HCT116 (cell line): ENCODE measurements at regions not wholly inside any gene's neighbourhood (a gene's known extent, or its start where the extent isn't known, plus 50 kb on each side); places are given as distances from the start of the nearest gene placed in this dataset.

ENCODE experiments used
- ATAC-seq: fragments of 200-7000 bp; cut with Tn5 transposase; 2 replicates; pipeline ENCODE4 v1.9.1; 2020; ENCODE audit warnings: mild to moderate bottlenecking, moderate library complexity
- BruUV-seq: library from RNA; stranded (reverse); fragments of 400-500 nt; replicated peaks from 2 replicates; lab custom pipeline; 2021; lab: Mats Ljungman, UMichigan
- CTCF ChIA-PET: fragments of 300-600 bp; sonication (Branson Sonifier 250); formaldehyde crosslinking; loops from one replicate; lab custom pipeline; 2021; ENCODE audit warnings: antibody characterized with exemption; lab: Charles Lee
- POLR2A ChIA-PET: fragments of 300-600, 350-600 bp; sonication (Branson Sonifier 250); formaldehyde crosslinking; loops from one replicate; lab custom pipeline; 2021; ENCODE audit warnings: antibody characterized with exemption; lab: Charles Lee
- RAD21 ChIA-PET, 2 experiments: fragments of 300-600 bp; sonication (Branson Sonifier 250); formaldehyde crosslinking; loops; one replicate each; lab custom pipeline; 2023; ENCODE audit warnings: low total read pairs in 2 of 2; ENCODE audit not compliant: uncharacterized antibody in 2 of 2, unreplicated experiment in 2 of 2, low non-redundant PET in 1 of 2; lab: Charles Lee
- DNase-seq: peaks from one replicate; pipeline ENCODE4 v3.0.0-alpha.2; 2010; ENCODE audit warnings: low read depth, low spot score
- H2AFZ ChIP-seq: fragments of 200-600 bp; shearing (Covaris generic), sonication (generic); 2 replicates; pipeline ENCODE4 v1.6.1; 2017; ENCODE audit warnings: low read depth, mixed run types, mixed read lengths, antibody characterized with exemption, low read length; ENCODE audit not compliant: poor library complexity, severe bottlenecking
- H3K27ac ChIP-seq: 2 replicates; pipeline ENCODE4 v1.5.1; 2012; ENCODE audit warnings: low read depth, low read length
- H3K27me3 ChIP-seq: fragments of 200-600 bp; sonication (generic); 2 replicates; pipeline ENCODE4 v1.6.1; 2016; ENCODE audit warnings: mixed run types, low read length, mixed read lengths; ENCODE audit not compliant: insufficient read depth
- H3K36me3 ChIP-seq, 2 experiments: fragments of 200-500 bp in 1 of 2; fragments of 200-600 bp in 1 of 2; sonication (Bioruptor generic) in 1 of 2; sonication (generic) in 1 of 2; 2 replicates each; pipeline versions ENCODE4 v1.5.1 to v1.6.1; 2014 to 2016; ENCODE audit warnings: low read length in 2 of 2, inconsistent platforms in 1 of 2, mixed read lengths in 1 of 2, mixed run types in 1 of 2; ENCODE audit not compliant: insufficient read depth in 2 of 2, control insufficient read depth in 1 of 2
- H3K4me1 ChIP-seq, 2 experiments: fragments of 200-600 bp in 1 of 2; sonication (generic) in 1 of 2; 2 replicates each; pipeline versions ENCODE4 v1.5.1 to v1.6.1; 2012 to 2017; ENCODE audit warnings: low read length in 2 of 2, inconsistent platforms in 1 of 2, mild to moderate bottlenecking in 1 of 2, mixed read lengths in 1 of 2, mixed run types in 1 of 2, moderate library complexity in 1 of 2; ENCODE audit not compliant: insufficient read depth in 2 of 2, control insufficient read depth in 1 of 2
- H3K4me2 ChIP-seq: fragments of 200-600 bp; sonication (generic); 2 replicates; pipeline ENCODE4 v1.6.1; 2017; ENCODE audit warnings: mixed run types, low read length, mixed read lengths
- H3K4me3 ChIP-seq, 2 experiments: fragments of 200-600 bp in 1 of 2; sonication (generic) in 1 of 2; replicated peaks in 1 of 2; 2 replicates each; pipeline ENCODE4 v1.5.1; 2011 to 2016; ENCODE audit warnings: low read length in 2 of 2, control low read depth in 1 of 2, low read depth in 1 of 2, mild to moderate bottlenecking in 1 of 2, mixed read lengths in 1 of 2, mixed run types in 1 of 2
- H3K79me2 ChIP-seq: fragments of 200-600 bp; sonication (generic); 2 replicates; pipeline ENCODE4 v1.6.1; 2017; ENCODE audit warnings: mild to moderate bottlenecking, mixed run types, low read length, moderate library complexity, mixed read lengths; ENCODE audit not compliant: insufficient read depth
- H3K9ac ChIP-seq: fragments of 200-600 bp; sonication (generic); 2 replicates; pipeline ENCODE4 v1.6.1; 2016; ENCODE audit warnings: low read length, mixed read lengths
- H3K9me2 ChIP-seq: fragments of 200-600 bp; sonication (generic), shearing (Covaris generic); 2 replicates; pipeline ENCODE4 v1.6.1; 2017; ENCODE audit warnings: mixed run types, mild to moderate bottlenecking, moderate library complexity; ENCODE audit not compliant: insufficient read depth
- H3K9me3 ChIP-seq, 2 experiments: fragments of 200-500 bp in 1 of 2; fragments of 200-600 bp in 1 of 2; sonication (Bioruptor generic) in 1 of 2; sonication (generic) in 1 of 2; 2 replicates each; pipeline ENCODE4 v1.6.1; 2014 to 2017; ENCODE audit warnings: low read length in 2 of 2, mixed read lengths in 2 of 2, inconsistent platforms in 1 of 2, low read depth in 1 of 2, mild to moderate bottlenecking in 1 of 2, mixed run types in 1 of 2, moderate library complexity in 1 of 2; ENCODE audit not compliant: control insufficient read depth in 1 of 2, insufficient read depth in 1 of 2
- H4K20me1 ChIP-seq: fragments of 200-600 bp; sonication (generic), shearing (Covaris generic); 2 replicates; pipeline ENCODE4 v1.6.1; 2017; ENCODE audit warnings: mixed run types, mild to moderate bottlenecking, moderate library complexity; ENCODE audit not compliant: insufficient read depth
- CBX3 ChIP-seq: IDR thresholded peaks from 2 replicates; pipeline ENCODE4 v1.6.1; 2012; ENCODE audit warnings: low read depth
- EGR1 ChIP-seq: IDR thresholded peaks from 2 replicates; pipeline ENCODE4 v1.6.1; 2012; ENCODE audit warnings: low read depth
- EZH2 ChIP-seq: fragments of 200-600 bp; sonication (generic); IDR thresholded peaks from 2 replicates; pipeline ENCODE4 v1.6.1; 2017; ENCODE audit warnings: antibody characterized with exemption, mixed run types
- FOSL1 ChIP-seq: IDR thresholded peaks from 2 replicates; pipeline ENCODE4 v1.6.1; 2012; ENCODE audit warnings: low read depth
- SIN3A ChIP-seq: IDR thresholded peaks from 2 replicates; pipeline ENCODE4 v1.6.1; 2012; ENCODE audit warnings: low read depth
- SRF ChIP-seq: IDR thresholded peaks from 2 replicates; pipeline ENCODE4 v1.6.1; 2012; ENCODE audit warnings: low read depth
- YY1 ChIP-seq: IDR thresholded peaks from 2 replicates; pipeline ENCODE4 v1.6.1; 2011; ENCODE audit warnings: low read length, low read depth, moderate library complexity, mild to moderate bottlenecking; ENCODE audit not compliant: insufficient replicate concordance; ENCODE audit errors: extremely low read depth
- intact Hi-C: fragments of 100-400 bp; cut with micrococcal nuclease; formaldehyde crosslinking; loops from 2 replicates; pipeline ENCODE4 v1.10.0; 2022
- TF ChIP-seq, protein P1 (sequence below), 3 experiments: fragments of 200-600 bp in 1 of 3; sonication (generic) in 1 of 3; IDR thresholded peaks in 2 of 3; conservative IDR thresholded peaks in 1 of 3; 2 replicates each; pipeline ENCODE4 v1.5.1; 2012 to 2017; ENCODE audit warnings: low read depth in 2 of 3, low read length in 2 of 3, antibody characterized with exemption in 1 of 3, borderline replicate concordance in 1 of 3, control low read depth in 1 of 3, mild to moderate bottlenecking in 1 of 3, mixed read lengths in 1 of 3, mixed run types in 1 of 3, moderate library complexity in 1 of 3; ENCODE audit not compliant: insufficient read depth in 1 of 3
- TF ChIP-seq, protein P2 (sequence below): IDR thresholded peaks from 2 replicates; pipeline ENCODE4 v1.6.1; 2012

DNA sequence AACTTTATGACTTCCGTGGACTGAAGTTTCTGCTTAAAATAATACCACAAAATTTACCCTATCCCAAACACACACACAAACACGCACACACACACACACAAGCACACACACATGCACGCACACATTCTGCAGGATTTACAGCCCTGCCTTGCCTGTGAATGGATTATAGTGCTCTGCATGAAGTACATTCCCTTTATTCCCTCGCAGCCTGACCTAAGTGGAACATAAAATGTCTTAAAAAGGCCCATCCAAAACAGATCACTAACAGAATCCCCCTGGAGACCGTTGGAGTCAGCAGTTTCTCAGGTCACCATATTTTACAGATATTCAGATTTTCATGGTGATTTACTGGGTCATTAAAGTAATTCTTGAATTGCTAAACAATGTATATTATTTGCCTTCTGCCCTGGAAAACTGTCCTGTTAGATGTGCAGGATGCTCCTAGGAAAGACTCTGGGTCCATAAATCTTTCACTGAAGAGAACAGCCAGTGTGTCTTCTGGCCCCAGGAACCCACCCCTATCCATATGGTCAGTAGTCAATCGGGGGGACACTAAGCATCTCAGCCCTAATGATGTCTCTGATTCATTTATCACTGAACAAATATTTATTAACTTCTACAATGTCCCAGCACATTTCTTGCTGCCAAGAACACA is 587.7 kb upstream of the BOD1L1 start:
- Histone ChIP-seq H3K4me2 (no peak overlapping the region), H3K9me2 (no peaks in the 10 kb centered on the region), H3K9ac (no peak overlapping the region), H3K27me3 (no peaks in the 10 kb centered on the region), H2AFZ (no peak overlapping the region), H3K27ac (no peak overlapping the region), H3K4me3 (no peak overlapping the region), H3K4me1 (no peaks in the 10 kb centered on the region), H3K9me3 (peaks cover 3 to 5% of the 10 kb centered on the region in 2 experiments; a peak in 2 of 4 replicates), H4K20me1 (no peaks in the 10 kb centered on the region), H3K79me2 (no peaks in the 10 kb centered on the region), H3K36me3 (no peaks in the 10 kb centered on the region)
- intact Hi-C loops: no loop called here
- no TSS peak for BruUV-seq
- ChIA-PET POLR2A (no interaction called here), RAD21 (no interaction called here)
- ATAC-seq: no peak
- TF ChIP-seq EZH2 (no peak), YY1 (no peak), SIN3A (no peak), EGR1 (no peak), SRF (no peak), CBX3 (no peak), FOSL1 (no peak)
- TF ChIP-seq, protein P1, sequence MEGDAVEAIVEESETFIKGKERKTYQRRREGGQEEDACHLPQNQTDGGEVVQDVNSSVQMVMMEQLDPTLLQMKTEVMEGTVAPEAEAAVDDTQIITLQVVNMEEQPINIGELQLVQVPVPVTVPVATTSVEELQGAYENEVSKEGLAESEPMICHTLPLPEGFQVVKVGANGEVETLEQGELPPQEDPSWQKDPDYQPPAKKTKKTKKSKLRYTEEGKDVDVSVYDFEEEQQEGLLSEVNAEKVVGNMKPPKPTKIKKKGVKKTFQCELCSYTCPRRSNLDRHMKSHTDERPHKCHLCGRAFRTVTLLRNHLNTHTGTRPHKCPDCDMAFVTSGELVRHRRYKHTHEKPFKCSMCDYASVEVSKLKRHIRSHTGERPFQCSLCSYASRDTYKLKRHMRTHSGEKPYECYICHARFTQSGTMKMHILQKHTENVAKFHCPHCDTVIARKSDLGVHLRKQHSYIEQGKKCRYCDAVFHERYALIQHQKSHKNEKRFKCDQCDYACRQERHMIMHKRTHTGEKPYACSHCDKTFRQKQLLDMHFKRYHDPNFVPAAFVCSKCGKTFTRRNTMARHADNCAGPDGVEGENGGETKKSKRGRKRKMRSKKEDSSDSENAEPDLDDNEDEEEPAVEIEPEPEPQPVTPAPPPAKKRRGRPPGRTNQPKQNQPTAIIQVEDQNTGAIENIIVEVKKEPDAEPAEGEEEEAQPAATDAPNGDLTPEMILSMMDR (IDR thresholded peaks at IDR 0.05 in 2 of 3, conservative IDR thresholded peaks at IDR 0.05 in 1 of 3; ENCODE audit: borderline replicate concordance in 1 of 3, insufficient read depth in 1 of 3, low read depth in 2 of 3, low read length in 2 of 3): no peak
- TF ChIP-seq, protein P2, sequence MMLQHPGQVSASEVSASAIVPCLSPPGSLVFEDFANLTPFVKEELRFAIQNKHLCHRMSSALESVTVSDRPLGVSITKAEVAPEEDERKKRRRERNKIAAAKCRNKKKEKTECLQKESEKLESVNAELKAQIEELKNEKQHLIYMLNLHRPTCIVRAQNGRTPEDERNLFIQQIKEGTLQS: no peak
- TF ChIP-seq, all 23 proteins: peak for 0
- CTCF ChIA-PET: no interaction called here
- DNase-seq: no peak
